Stimulated activated CD4-positive, alpha-beta T cell treated with anti-CD3 and anti-CD28 coated beads, TNF-alpha, amount 100 ng/mL, for 48 hours (primary cell): ENCODE measurements at regions not wholly inside any gene's neighbourhood (a gene's known extent, or its start where the extent isn't known, plus 50 kb on each side); places are given as distances from the start of the nearest gene placed in this dataset.

Source experiments
- DNase-seq, 3 donors: peaks; one replicate each; pipeline ENCODE4 v3.0.0-alpha.2; 2020; ENCODE audit warnings: low read depth in 3 of 3

- DNase-seq, result no peak
Observed at GRCh38 chr1:229062135-229062534, 208.8 kb upstream of the RAB4A start.

- DNase-seq, result no peak
Observed at GRCh38 chr1:229063154-229063773, 207.6 kb upstream of the RAB4A start.

- no peak for DNase-seq
Observed at GRCh38 chr1:229064320-229065168, 206.4 kb upstream of the RAB4A start.

- no peak for DNase-seq
Observed at GRCh38 chr1:229065613-229066012, 205.3 kb upstream of the RAB4A start.

GRCh38 chr1:229066591-229066990 lies 204.3 kb upstream of the RAB4A start:
- no peak for DNase-seq

GRCh38 chr1:229067546-229067945 lies 203.4 kb upstream of the RAB4A start:
- no peak for DNase-seq

DNA sequence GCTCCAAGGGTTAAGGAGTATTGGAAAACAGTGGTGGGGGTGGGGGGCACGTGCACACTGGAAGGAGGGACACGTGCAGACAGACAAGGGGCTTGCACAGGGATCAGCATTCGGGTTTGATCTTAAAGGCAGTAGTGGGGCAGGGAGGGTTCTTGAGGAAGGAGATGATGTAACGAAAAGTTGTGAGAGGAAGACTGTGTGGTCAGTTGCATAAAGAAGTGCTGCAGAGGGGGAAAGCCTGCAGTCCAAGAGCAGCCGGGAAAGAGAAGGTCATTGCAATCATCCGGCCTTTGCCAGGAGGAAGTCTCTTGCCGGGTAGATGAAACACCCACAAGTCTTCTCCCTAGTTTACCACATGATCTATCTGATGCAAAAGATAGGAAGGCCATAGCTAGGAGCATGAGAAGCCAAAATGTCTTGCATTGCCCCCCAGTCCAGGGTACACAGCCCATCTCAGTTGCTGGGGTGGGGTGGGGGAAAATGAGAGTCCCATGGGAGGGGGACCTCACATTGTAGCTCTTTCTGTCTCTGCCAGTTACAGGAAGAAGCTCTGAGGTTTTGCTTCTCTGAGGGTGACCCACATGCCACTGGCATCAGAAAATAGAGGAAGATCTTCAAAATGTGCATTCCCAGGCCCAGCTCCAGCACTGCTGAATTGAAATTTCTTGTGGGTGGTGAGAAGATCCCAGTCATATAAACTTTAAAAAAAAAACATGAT lies 202.5 kb upstream of the RAB4A start:
- DNase-seq, result no peak

- no peak for DNase-seq
Observed at GRCh38 chr1:229069176-229069575, 201.7 kb upstream of the RAB4A start.

DNA sequence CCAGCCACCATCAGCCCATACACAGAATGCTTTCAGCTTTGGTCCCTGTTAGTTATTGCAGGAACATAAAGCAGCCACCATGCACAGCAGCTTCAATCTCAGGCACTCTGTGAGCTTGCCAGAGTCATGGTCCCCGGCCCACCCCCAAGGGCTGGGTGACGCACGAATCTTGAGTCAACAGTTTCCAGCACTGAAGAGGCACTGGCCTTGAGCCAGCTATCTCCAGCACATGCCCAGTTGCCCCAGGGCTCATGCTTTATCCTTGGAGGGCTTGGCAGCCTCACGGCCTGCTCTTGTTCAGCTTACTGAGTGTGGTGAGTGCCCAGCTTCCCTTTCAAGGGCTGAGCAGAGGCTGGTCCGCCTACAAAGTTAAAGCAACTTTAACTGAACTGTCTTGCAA lies 200.7 kb upstream of the RAB4A start:
- no peak for DNase-seq

DNA sequence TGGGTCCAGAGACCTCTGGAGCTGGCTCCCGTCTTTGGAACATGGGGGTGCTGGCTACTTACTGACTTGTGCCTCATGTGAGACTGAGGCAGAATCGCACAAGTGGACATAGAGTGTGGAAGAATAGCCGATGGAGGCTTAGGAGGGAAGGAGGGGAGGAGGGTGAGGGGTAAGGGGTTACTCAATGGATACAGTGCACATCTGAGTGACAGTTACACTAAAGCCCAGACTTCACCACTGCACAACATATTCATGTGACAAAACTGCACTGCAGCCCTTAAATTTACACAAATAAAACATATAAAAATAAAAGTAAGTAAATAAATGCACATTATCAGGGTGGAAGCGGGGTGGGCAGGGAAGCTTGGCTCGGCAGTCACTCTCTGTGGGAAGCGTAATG lies 197.7 kb upstream of the RAB4A start:
- DNase-seq, result no peak

DNA sequence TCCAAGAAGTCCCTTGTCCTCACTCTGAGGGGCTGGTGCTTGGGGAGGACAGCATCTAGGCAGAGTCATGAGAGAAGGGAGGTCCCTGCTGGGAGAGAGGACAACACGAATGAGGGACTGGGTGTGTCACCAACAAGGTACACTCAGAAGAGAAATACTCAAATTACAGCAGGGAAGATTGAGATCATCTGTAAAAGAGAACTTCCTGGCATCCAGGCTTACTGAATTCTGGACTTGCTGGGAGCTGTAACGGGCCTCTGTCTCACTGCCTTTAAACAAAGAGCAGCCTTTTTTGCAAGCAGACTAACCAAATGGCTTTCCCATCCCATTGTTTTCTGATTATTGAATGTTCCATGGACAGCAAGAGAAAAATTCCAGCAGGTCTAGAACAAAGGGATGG lies 195.7 kb upstream of the RAB4A start:
- no peak for DNase-seq

DNA sequence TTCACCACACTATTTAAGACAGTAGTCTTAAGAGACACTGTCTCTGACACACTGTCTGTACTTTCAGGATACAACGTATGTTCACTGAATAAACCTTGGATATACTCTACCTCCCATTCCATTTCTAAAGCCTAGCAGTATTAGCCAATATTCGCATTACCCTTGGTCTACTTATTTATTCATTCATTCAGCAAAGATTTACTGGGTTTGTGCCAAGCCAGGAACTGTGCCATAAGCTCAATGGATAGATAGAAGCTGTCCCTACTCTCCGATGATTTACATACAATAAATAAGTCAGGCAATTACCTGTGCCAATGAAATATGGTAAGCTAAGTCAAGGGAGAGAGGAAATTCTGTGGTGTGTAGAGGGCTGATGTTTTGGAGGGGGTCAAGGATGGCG lies 195.2 kb upstream of the RAB4A start:
- DNase-seq, result no peak

DNA sequence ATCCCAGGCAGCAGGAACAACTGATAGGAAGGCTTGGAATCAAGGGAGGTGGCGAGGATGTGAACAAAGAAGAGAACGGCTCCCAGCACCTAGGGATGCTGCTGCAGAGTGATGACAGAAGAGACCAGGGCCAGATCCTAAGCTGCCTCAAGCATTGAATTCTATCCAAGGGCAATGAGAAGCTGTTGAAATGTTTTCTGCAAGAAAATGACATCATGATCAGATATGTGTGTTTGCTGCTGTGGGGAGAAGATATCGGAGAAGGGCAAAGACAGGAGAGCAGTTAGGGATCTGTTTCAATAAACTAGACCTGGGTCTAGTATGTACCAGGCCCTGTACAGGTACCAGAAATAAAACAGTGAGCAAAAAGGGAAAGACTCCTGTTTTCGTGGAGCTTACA lies 194.7 kb upstream of the RAB4A start:
- no peak for DNase-seq

DNA sequence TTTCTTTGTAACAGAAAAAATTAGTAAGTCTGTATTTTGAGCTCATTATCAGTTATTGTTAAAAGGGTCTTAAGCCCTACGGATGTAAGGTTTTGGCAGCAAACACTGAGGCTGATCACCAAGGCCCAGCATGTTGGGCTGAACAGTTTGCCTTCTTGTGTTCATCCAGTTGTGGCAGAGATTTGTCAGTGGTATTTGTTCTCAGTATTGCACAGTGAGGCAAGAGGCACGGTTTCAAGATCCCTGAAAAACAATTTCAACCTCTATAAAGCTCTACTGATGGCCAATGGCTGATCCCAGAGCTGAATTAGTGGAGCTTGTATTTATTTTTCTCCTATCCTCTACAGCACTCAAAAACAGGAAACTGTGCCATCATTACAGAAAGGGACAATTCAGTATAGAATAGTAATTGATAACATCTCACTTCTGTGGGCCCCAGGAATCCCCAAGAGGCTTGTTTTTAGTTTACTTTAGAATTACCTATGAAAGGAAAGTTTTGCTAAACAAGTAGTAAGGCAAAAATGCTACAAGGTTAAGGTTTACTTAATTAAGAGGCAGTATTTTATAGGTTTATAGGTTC lies 191.8 kb upstream of the RAB4A start:
- no peak for DNase-seq

GRCh38 chr1:229080361-229080760 lies 190.6 kb upstream of the RAB4A start:
- DNase-seq, result no peak

GRCh38 chr1:229085291-229085690 lies 185.6 kb upstream of the RAB4A start:
- DNase-seq, result no peak

GRCh38 chr1:229086091-229086490 lies 184.8 kb upstream of the RAB4A start:
- no peak for DNase-seq

DNA sequence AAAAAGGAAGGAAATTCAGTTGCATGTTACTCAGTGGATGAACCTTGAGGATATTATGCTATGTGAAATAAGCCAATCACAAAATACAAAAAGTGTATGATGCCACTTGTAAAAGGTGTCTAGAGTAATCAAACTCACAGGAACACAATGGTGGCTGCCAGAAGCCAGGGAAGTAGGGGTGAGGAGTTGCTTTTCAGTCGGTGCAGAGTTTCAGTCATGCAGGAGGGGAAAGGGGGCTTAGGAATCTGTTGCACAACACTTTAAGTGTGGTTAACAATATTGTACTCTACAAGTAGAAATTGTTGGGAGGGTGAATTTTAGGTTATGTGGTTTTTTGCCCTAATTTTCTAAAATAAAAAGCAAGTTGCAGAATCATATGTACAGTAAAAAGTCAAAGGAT lies 184.2 kb upstream of the RAB4A start:
- DNase-seq, result no peak

DNA sequence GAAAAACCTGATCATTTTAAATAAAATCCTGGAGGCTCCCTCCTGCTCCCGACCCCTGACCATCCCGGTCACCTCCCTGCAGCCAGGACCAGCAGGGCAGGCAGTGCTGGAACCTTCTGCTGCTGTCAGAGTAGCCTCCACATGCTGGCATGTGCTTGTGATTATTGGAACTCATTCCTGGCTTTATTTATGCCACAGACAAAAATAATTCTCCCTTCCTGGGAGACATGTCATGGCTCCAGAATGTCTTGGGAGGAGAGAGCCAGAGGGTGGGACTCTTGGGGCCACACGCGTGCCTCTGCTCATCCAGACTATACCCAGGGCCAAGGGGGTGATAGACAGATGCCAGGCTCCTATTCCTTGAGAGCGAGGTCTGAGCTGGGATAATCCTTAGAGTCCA lies 183.6 kb upstream of the RAB4A start:
- no peak for DNase-seq

DNA sequence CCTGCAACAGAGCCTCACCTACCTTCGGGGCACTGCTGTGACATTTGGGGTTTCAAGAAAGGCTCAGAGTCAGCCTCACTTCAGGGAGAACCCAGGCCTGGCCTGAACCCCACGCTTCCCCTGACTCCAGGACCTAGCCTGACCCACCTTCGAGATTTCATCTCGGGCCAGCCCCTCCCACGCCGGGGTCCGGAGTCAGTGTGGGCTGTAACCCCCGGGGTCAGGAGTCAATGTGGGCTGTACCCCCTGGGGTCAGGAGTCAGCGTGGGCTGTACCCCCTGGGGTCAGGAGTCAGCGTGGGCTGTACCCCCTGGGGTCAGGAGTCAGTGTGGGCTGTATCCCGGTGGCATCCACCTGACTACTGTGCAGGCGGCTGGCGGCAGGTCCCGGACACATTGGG lies 183.0 kb upstream of the RAB4A start:
- no peak for DNase-seq

- no peak for DNase-seq
Observed at GRCh38 chr1:229088711-229089110, 182.2 kb upstream of the RAB4A start.

- no peak for DNase-seq
Observed at GRCh38 chr1:229089586-229090208, 181.2 kb upstream of the RAB4A start.
